ENCODE measurements at regions not wholly inside any gene's neighbourhood (a gene's known extent, or its start where the extent isn't known, plus 50 kb on each side); places are given as distances from the start of the nearest gene placed in this dataset.
"Not testable (repeated sequence)": the region's sequence is repeated elsewhere in the genome, so short reads cannot be mapped to it uniquely, and the experiment has no call there.

DNA sequence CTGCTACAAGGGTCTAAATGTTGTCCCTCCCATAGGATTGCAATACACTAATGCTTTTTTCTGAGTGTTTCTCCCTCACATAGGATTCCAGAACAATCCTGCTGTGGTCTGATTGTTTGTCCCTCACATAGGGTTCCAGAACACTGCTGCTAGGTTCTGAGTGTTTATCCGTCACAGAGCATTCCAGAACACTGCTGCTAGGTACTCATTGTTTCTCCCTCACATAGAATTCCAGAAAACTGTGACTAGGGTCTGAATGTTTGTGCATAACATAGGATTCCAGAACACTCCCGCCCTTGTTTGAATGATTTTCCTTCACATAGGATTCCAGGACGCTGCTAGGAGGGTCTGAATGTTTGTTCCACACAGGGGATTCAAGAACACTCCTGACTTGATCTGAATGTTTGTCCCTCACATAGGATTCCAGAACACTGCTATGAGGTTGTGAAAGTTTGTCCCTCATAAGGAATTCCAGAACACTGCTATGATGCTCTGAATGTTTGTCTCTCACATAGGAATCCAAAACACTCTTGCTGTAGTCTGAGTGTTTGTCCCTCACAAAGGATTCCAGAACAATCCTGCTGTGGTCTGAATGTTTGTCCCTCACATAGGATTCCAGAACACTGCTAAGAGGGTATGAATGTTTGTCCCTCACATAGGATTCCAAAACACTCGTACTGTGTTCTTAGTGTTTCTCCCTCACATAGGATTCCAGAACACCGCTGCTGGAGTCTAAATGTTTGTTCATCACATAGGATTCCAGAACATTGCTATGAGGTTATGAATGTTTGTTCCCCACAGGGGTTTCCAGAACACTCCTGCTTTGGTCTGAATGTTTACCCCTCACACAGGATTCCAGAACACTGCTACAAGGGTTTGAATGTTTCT lies 213.5 kb downstream of the FOXD4L6 start:
- TF ChIP-seq, protein P1, sequence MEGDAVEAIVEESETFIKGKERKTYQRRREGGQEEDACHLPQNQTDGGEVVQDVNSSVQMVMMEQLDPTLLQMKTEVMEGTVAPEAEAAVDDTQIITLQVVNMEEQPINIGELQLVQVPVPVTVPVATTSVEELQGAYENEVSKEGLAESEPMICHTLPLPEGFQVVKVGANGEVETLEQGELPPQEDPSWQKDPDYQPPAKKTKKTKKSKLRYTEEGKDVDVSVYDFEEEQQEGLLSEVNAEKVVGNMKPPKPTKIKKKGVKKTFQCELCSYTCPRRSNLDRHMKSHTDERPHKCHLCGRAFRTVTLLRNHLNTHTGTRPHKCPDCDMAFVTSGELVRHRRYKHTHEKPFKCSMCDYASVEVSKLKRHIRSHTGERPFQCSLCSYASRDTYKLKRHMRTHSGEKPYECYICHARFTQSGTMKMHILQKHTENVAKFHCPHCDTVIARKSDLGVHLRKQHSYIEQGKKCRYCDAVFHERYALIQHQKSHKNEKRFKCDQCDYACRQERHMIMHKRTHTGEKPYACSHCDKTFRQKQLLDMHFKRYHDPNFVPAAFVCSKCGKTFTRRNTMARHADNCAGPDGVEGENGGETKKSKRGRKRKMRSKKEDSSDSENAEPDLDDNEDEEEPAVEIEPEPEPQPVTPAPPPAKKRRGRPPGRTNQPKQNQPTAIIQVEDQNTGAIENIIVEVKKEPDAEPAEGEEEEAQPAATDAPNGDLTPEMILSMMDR (IDR thresholded peaks at IDR 0.05; ENCODE audit: insufficient read depth, low read length, missing control alignments), result no peak
- H3K4me3 ChIP-seq (ENCODE audit: low read depth, low read length), result no peak overlapping the region
- ChIA-PET POLR2A (no interaction called here), CTCF (no interaction called here)
- DNase-seq (ENCODE audit: low read depth, low spot score), result no peak

DNA sequence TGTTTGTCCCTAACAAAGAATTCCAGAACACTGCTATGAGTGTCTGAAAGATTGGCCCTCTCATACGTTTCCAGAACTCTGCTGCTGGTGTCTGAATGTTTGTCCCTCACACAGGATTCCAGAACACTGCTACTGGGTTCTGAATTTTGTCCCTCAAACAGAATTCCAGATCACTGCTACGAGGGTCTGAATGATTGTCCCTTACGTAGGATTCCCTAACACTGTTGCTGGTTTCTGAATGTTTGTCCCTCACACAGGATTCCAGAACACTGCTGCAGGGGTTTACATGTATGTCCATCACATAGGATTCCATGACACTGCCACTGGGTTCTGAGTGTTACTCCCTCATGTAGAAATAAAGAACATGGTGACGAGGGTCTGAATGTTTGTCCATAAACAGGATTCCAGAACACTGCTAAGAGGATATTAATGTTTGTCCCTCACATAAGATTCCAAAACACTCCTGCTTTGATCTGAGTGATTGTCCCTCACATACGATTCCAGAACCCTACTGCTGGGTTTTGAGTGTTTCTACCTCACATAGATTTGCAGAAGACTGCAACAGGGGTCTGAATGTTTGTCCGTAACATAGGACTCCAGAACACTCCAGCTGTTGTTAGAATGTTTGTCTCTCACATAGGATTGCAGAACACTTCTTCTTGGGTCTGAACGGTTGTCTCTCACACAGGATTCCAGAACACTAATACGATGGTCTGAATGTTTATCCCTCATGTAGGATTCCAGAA lies 214.4 kb downstream of the FOXD4L6 start:
- DNase-seq (ENCODE audit: low read depth, low spot score), result no peak
- POLR2A ChIA-PET, result no interaction called here
- TF ChIP-seq, protein P1 (IDR thresholded peaks at IDR 0.05; ENCODE audit: insufficient read depth, low read length, missing control alignments), result no peak
- no peak overlapping the region for H3K4me3 ChIP-seq (ENCODE audit: low read depth, low read length)
- CTCF ChIA-PET, result no interaction called here

DNA sequence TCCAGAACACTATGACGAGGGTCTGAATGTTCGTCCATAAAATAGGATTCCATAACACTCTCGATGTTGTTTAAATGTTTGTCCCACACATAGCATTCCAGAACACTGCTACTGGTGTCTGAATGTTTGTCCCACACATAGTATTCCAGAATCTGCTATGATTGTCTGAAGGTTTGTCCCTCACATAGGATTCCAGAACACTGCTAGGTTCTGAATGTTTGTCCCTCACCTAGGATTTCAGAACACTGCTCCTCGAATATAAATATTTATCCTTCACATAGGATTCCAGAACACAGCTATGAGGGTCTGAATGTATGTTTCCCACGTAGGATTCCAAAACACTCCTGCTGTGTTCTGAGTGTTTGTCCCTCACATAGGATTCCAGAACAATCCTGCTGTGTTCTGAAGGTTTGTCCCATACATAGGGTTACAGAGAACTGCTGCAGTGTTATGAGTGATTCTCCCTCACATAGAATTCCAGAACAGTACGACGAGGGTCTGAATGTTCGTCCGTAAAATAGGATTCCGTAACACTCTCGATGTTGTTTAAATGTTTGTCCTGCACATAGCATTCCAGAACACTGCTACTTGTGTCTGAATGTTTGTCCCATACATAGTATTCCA lies 215.3 kb downstream of the FOXD4L6 start:
- POLR2A ChIA-PET, result no interaction called here
- no peak for DNase-seq (ENCODE audit: low read depth, low spot score)
- no peak overlapping the region for H3K4me3 ChIP-seq (ENCODE audit: low read depth, low read length)
- TF ChIP-seq, protein P1 (IDR thresholded peaks at IDR 0.05; ENCODE audit: insufficient read depth, low read length, missing control alignments), result no peak
- CTCF ChIA-PET, result no interaction called here

DNA sequence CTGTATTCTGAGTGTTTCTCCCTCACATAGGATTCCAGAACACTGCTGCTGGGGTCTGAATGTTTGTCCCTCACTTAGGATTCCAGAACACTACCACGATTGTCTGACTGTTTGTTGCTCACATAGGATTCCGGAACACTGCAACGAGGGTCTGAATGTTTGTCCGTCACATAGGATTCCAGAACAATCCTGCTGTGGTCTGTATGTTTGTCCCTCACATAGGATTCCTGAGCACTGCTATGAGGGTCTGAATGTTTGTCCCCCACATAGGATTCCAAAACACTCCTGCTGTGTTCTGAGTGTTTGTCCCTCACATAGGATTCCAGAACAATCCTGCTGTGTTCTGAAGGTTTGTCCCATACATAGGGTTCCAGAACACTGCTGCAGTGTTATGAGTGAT lies 215.8 kb downstream of the FOXD4L6 start:
- DNase-seq (ENCODE audit: low read depth, low spot score); H3K4me3 ChIP-seq (ENCODE audit: low read depth, low read length); POLR2A ChIA-PET; CTCF ChIA-PET: not testable (repeated sequence)

DNA sequence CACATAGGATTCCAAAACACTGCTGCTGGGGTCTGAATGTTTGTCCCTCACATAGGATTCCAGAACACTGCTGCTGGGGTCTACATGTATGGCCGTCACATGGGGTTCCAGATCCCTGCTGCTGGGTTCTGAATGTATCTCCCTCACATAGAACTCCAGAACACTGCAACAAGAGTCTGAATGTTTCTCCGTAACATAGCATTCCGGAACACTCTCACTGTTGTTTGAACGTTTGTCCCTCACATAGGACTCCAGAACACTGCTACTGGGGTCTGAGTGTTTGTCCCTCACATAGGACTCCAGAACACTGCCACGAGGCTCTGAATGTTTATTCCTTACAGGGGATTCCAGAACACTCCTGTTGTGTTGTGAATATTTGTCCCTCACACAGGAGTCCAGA lies 216.8 kb downstream of the FOXD4L6 start:
- ChIA-PET CTCF (no interaction called here), POLR2A (no interaction called here)
- H3K4me3 ChIP-seq (ENCODE audit: low read depth, low read length), result no peak overlapping the region
- TF ChIP-seq, protein P1 (IDR thresholded peaks at IDR 0.05; ENCODE audit: insufficient read depth, low read length, missing control alignments), result no peak
- no peak for DNase-seq (ENCODE audit: low read depth, low spot score)

DNA sequence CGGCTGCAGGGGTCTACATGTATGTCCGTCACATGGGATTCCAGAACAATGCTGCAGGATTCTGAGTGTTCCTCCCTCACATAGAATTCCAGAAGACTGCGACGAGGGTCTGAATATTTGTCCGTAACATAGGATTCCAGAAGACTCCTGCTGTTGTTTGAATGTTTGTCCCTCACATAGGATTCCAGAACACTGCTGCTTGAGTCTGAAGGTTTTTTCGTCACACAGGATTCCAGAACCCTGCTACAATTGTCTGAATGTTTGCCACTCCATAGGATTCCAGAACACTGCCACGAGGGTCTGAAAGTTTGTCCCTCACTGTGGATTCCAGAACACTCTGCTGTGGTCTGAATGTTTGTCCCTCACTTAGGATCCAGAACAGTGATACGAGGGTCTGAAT lies 217.5 kb downstream of the FOXD4L6 start:
- DNase-seq (ENCODE audit: low read depth, low spot score); H3K4me3 ChIP-seq (ENCODE audit: low read depth, low read length); POLR2A ChIA-PET; CTCF ChIA-PET: not testable (repeated sequence)

DNA sequence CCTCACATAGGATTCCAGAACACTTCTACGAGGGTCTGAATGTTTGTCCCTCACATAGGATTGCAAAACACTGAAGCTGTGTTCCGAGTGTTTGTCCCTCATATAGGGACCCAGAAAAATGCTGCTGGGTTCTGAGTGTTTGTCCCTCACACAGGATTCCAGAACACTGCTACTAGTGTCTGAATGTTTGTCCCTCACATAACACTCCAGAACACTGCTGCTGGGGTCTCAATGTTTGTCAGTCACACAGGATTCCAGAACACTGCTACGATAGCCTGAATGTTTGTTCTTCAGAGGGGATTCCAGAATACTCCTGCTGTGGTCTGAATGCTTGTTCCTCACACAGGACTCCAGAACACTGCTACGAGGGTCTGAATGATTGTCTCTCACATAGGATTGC lies 218.7 kb downstream of the FOXD4L6 start:
- TF ChIP-seq, protein P1 (IDR thresholded peaks at IDR 0.05; ENCODE audit: insufficient read depth, low read length, missing control alignments), result no peak
- no peak overlapping the region for H3K4me3 ChIP-seq (ENCODE audit: low read depth, low read length)
- ChIA-PET CTCF (no interaction called here), POLR2A (no interaction called here)
- no peak for DNase-seq (ENCODE audit: low read depth, low spot score)

DNA sequence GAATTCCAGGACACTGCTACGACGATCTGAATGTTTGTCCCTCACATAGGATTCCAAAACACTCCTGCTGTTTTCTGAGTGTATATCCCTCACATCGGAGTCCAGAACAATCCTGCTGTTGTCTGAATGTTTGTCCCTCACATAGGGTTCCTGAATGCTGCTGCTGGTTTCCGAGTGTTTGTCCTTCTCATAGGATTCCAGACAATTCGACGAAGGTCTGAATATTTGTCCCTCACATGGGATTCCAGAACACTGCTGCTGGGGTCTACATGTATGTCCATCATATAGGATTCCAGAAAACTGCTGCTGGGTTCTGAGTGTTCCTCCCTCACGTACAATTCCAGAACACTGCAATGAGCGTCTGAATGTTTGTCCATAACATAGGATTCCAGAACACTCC lies 219.4 kb downstream of the FOXD4L6 start:
- POLR2A ChIA-PET; CTCF ChIA-PET; DNase-seq (ENCODE audit: low read depth, low spot score); H3K4me3 ChIP-seq (ENCODE audit: low read depth, low read length): not testable (repeated sequence)
